Stimulated activated memory B cell treated with anti-CD40 and anti-IgM and Interleukin-4, amounts not matched to agents 10 μg/mL and 1 μg/mL and 100 μg/mL, for 72 hours (primary cell): ENCODE measurements at regions not wholly inside any gene's neighbourhood (a gene's known extent, or its start where the extent isn't known, plus 50 kb on each side); places are given as distances from the start of the nearest gene placed in this dataset.
A peak's percentile ranks its signal among the peaks of the same experiment; 100 is the strongest.
"Not testable (repeated sequence)": the region's sequence is repeated elsewhere in the genome, so short reads cannot be mapped to it uniquely, and the experiment has no call there.

Experiments used
- ATAC-seq: fragments of 150-1000 bp; cut with Tn5 transposase; 2 replicates; pipeline ENCODE4 v1.10.0; 2021
- H3K27ac Mint-ChIP-seq: one replicate; pipeline ENCODE4 v1.8.0; 2022; ENCODE audit warnings: mild to moderate bottlenecking, mixed read lengths
- H3K27me3 Mint-ChIP-seq: one replicate; pipeline ENCODE4 v1.8.0; 2022; ENCODE audit warnings: mixed read lengths
- H3K36me3 Mint-ChIP-seq: one replicate; pipeline ENCODE4 v1.8.0; 2022; ENCODE audit warnings: mixed read lengths
- H3K4me1 Mint-ChIP-seq: one replicate; pipeline ENCODE4 v1.8.0; 2022; ENCODE audit warnings: mixed read lengths
- H3K4me3 Mint-ChIP-seq: one replicate; pipeline ENCODE4 v1.8.0; 2022; ENCODE audit warnings: mild to moderate bottlenecking, moderate library complexity, mixed read lengths
- H3K9me3 Mint-ChIP-seq: one replicate; pipeline ENCODE4 v1.8.0; 2022; ENCODE audit warnings: mixed read lengths

DNA sequence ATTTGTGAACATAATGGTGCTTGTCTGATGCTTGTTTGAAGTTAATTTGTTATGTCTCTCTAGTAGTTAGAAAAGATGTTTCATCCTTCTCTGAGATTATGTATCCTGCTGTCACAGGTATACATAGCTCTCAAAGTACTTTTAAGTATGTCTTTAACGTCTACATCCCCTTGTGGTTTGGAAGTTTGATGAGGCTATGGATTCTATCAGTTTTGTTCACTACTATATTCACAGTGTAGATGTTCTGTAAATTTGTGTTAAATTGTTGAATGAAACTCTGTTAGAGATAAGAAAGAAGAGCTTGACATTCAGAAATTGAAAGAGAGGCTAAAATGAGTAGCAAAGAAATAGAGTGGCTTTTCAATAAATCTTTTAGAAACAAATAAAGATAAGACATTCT is 304.6 kb upstream of the MIR17HG start:
- ATAC-seq: no peak
- H3K27ac Mint-ChIP-seq: no peak overlapping the region
- H3K36me3 Mint-ChIP-seq: no peaks in the 10 kb centered on the region
- no peak overlapping the region for H3K4me3 Mint-ChIP-seq
- H3K4me1 Mint-ChIP-seq: no peaks in the 10 kb centered on the region
- H3K9me3 Mint-ChIP-seq: no peaks in the 10 kb centered on the region
- no peaks in the 10 kb centered on the region for H3K27me3 Mint-ChIP-seq

DNA sequence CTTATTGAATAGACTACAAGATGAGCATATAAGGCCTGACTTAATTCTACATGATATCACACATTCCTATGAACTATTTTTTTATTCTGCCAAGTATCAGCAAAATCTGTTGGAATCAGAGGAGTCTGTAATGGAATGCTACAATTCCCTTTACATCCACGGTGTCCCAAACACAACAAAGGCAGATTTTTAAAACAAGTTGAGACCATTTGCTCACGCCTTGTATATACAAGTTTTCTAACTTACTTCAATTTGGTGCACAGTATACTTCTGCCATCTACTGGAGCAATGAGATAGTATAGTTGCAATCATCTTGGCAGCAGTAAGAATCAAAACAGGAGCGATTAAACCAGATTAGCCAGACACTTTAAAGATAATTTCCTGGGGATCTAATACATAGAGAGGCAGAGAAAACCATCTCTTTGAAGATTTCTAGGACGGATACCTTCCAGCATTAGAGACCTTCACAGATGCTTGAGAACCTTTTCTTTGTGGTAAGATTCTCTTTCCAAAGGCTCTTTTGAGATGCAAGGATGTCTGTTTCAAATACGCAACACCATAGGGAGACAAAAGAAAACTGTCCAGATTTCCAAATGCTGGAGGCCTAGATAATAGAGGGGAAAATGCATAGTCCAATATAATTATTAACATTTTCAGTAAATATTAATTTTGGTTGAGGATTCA is 302.0 kb upstream of the MIR17HG start:
- no peaks in the 10 kb centered on the region for H3K4me1 Mint-ChIP-seq
- ATAC-seq: no peak
- no peak overlapping the region for H3K27ac Mint-ChIP-seq
- H3K9me3 Mint-ChIP-seq: peaks cover 4% of the 10 kb centered on the region
- H3K36me3 Mint-ChIP-seq: no peaks in the 10 kb centered on the region
- H3K27me3 Mint-ChIP-seq: no peaks in the 10 kb centered on the region
- no peak overlapping the region for H3K4me3 Mint-ChIP-seq

DNA sequence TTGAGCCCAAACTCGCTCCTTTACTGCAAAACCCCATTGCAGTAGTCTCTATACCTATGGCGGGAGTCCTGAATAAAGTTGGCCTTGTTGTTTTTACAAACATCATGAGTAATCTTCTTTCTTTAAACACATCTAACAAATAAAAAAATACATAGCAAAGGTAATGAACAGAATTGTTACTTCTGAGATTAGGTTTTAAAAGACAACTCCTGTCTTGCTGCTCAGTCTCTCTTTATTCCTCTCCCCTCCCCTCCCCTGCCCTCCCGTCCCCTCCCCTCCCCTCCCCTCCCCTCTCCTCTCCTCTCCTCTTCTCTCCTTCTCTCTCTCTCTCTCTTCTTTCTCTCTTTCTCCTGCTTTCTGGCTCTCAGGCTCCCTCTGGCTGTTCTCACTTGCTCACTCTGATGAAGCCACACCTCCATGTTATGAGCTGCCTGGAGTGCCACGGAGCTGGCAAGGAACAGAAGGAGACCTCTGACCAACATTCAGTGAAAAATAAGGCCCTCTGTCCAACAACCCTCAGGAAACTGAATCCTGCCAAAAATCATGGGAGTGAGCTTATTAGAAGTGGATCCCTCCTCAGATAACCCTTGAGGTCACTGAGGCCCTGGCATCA is 300.7 kb upstream of the MIR17HG start:
- H3K27me3 Mint-ChIP-seq: no peaks in the 10 kb centered on the region
- ATAC-seq: no peak
- H3K4me3 Mint-ChIP-seq: no peak overlapping the region
- no peaks in the 10 kb centered on the region for H3K36me3 Mint-ChIP-seq
- H3K9me3 Mint-ChIP-seq: peaks cover 4% of the 10 kb centered on the region
- no peak overlapping the region for H3K27ac Mint-ChIP-seq
- no peaks in the 10 kb centered on the region for H3K4me1 Mint-ChIP-seq

DNA sequence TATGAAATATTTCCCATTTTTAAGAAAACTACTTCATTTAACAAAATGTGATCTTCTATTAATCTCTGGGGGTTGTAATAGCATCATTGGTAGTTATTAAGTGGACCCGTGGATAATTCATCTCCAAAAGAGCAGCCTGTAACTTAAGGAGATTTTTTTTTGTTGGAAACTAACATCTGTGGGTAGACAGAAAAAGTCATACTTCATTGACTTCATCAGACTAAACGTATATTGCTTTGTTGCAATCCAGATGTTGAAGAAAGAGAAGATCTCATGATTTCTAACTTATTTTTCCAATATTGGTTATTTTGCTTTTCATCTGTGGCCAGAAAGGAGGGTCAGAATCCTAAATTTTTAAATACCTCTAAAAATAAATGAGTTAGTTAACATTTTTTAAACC is 296.5 kb upstream of the MIR17HG start:
- Mint-ChIP-seq H3K4me1 (no peaks in the 10 kb centered on the region), H3K36me3 (no peaks in the 10 kb centered on the region), H3K9me3 (peaks cover 4% of the 10 kb centered on the region), H3K4me3 (no peak overlapping the region), H3K27ac (no peak overlapping the region), H3K27me3 (no peaks in the 10 kb centered on the region)
- no peak for ATAC-seq

DNA sequence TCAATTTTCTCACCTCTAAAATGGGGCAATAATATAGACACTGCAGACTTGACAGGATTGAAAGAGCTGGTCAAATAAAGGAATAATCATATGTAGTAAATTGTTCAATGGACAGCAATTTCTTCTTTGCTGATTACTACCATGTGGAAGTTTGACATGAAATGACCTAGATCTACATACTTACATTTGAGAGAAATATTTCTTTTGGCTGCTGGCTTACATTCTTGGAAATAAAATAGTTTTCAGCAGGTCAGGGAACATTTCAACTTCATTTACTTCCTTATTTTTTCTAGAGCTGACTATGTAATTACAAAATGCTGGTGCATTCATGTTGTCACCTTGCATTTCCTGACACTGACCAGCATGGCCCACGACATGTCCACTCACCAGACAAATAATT is 294.6 kb upstream of the MIR17HG start:
- no peaks in the 10 kb centered on the region for H3K27me3 Mint-ChIP-seq
- no peaks in the 10 kb centered on the region for H3K4me1 Mint-ChIP-seq
- no peak overlapping the region for H3K27ac Mint-ChIP-seq
- no peaks in the 10 kb centered on the region for H3K36me3 Mint-ChIP-seq
- no peak overlapping the region for H3K4me3 Mint-ChIP-seq
- ATAC-seq: no peak
- H3K9me3 Mint-ChIP-seq: peaks cover 13% of the 10 kb centered on the region

DNA sequence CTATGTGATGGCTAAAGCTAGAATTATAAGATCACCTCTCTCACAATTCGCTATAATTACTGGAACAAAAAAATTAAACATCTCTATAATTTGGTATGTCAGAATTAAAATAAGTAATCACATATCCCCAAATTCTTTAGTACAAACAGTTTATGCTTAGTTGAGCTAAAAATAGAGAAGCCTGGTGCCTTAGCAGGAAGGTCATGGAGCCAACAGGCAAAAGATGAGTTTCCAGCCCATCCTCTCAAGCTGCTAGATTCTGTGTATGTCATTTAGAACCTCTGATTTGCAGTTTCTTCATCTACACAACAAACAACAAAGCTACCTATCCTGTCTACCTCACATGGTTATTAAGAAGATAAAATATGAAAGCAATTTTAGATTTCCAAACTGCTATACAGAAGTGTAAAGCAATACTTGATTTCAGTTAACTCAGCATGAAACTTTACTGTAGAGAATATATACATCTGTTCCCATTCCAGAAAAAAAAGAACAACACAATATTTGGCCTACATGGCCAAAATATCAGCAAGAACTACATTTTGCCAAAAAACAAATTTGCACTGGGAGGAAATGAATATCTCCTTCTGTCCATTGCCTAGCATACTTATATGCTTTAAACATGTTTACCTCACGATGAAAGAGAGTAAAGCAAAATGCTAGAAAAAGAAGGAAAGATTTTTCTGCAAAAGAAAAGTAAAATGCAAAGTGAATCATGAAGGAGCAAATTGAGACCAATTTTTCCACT is 294.0 kb upstream of the MIR17HG start:
- H3K36me3 Mint-ChIP-seq: no peaks in the 10 kb centered on the region
- H3K27me3 Mint-ChIP-seq: no peaks in the 10 kb centered on the region

DNA sequence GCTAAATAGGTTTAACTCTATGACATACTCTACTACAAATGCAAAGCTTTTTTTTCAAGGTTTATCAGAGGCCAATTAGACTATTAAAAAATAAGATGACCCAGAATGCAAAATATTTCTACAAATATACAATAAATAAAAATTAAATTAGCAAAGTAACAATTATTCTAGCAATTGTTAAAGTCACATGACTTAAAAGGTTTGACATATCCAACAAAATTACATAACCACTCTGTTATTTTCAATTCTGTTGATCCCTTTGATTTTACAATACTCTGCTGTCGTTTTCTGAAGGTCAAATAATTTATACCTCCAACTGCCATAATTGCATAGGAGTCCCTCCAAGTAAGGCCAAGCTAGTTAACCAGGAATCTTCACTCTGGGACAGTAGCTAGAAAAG is 292.6 kb upstream of the MIR17HG start:
- no peak for ATAC-seq
- H3K4me3 Mint-ChIP-seq: no peak overlapping the region
- H3K4me1 Mint-ChIP-seq: no peaks in the 10 kb centered on the region
- peaks cover 11% of the 10 kb centered on the region for H3K9me3 Mint-ChIP-seq
- H3K36me3 Mint-ChIP-seq: no peaks in the 10 kb centered on the region
- no peak overlapping the region for H3K27ac Mint-ChIP-seq
- no peaks in the 10 kb centered on the region for H3K27me3 Mint-ChIP-seq

More for the DNA sequence above, 294.0 kb upstream of the MIR17HG start:
- H3K9me3 Mint-ChIP-seq: peaks cover 13% of the 10 kb centered on the region
- no peaks in the 10 kb centered on the region for H3K4me1 Mint-ChIP-seq
- H3K4me3 Mint-ChIP-seq: no peak overlapping the region
- ATAC-seq: no peak
- no peak overlapping the region for H3K27ac Mint-ChIP-seq

DNA sequence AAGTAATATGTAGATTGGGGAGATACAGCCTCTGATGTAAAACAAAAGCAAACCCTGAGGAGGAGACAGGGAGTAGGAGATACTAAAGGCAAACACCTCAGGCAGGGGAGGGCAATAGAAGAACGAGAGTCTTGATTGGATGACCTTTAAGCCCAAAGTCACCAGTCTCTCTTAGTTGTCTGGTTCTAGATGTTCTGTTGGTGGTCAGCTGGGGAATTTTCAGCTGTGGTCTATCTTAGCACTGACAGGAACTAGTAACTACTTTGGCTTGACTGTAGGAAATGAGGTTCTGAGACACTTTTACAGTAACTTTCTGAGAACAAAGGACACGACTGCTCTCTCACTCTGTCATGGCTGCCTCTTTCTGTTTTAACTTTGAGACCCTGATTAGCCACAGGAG is 290.7 kb upstream of the MIR17HG start:
- Mint-ChIP-seq H3K36me3 (no peaks in the 10 kb centered on the region), H3K4me3 (no peak overlapping the region), H3K27me3 (no peaks in the 10 kb centered on the region), H3K9me3 (peaks cover 8% of the 10 kb centered on the region), H3K4me1 (no peaks in the 10 kb centered on the region), H3K27ac (no peak overlapping the region)
- ATAC-seq: peak; percentile 20

DNA sequence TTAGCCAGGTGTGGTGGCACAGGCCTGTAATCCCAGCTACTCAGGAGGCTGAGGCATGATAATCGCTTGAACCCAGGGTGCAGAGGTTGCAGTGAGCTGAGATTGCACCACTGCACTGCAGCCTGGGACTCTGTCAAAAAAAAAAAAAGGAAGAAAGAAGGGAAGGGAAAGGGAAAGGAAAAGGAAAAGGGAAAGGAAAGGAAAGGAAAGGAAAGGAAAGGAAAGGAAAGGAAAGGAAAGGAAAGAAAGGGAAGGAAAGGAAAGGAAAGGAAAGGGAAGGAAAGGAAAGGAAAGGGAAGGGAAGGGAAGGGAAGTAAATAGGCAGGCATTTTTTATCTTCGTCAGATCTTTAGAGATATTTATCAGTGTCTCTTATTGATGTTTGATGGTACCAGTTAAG is 290.0 kb upstream of the MIR17HG start:
- H3K27ac Mint-ChIP-seq, H3K4me3 Mint-ChIP-seq, H3K9me3 Mint-ChIP-seq, H3K27me3 Mint-ChIP-seq, H3K4me1 Mint-ChIP-seq, H3K36me3 Mint-ChIP-seq, ATAC-seq: not testable (repeated sequence)

DNA sequence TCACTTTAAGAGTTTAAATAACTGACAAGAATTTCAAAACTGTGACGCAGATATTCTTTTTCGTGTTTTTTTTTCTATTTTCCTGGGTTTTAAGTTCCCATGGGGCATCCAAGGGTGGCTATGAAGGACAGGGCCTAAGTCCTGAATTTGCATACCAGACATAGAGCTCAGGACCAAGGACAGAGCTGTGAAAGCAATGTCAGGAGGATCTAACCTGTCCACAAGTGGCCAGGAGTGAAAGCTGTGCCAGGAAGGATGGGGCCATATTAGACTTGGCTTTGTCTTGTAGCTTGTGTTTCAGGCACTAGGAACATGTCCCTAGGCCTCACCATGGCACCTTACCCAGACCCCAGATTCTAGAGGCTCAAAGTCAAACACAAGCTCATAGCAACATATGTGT is 289.4 kb upstream of the MIR17HG start:
- no peak overlapping the region for H3K27ac Mint-ChIP-seq
- ATAC-seq: no peak
- H3K27me3 Mint-ChIP-seq: no peaks in the 10 kb centered on the region
- no peak overlapping the region for H3K4me3 Mint-ChIP-seq
- H3K36me3 Mint-ChIP-seq: no peaks in the 10 kb centered on the region
- peaks cover 8% of the 10 kb centered on the region for H3K9me3 Mint-ChIP-seq
- H3K4me1 Mint-ChIP-seq: no peaks in the 10 kb centered on the region

DNA sequence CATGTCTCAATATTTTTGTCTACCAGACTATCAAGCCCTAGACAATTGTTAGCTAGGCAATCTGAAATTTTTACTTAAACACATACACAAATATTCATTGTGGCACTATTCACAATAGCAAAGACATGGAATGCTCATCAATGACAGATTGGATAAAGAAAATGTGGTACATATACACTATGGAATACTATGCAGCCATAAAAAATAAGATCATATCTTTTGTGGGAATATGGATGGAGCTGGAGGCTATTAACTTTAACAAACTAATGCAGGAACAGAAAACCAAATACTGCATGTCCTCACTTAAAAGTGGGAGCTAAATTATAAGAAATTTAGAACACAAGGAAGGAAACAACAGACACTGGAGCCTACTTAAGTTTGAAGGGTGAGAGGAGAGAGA is 288.6 kb upstream of the MIR17HG start:
- H3K27ac Mint-ChIP-seq: no peak overlapping the region
- no peaks in the 10 kb centered on the region for H3K27me3 Mint-ChIP-seq
- no peak for ATAC-seq
- peaks cover 8% of the 10 kb centered on the region for H3K9me3 Mint-ChIP-seq
- no peaks in the 10 kb centered on the region for H3K4me1 Mint-ChIP-seq
- no peaks in the 10 kb centered on the region for H3K36me3 Mint-ChIP-seq
- H3K4me3 Mint-ChIP-seq: no peak overlapping the region

DNA sequence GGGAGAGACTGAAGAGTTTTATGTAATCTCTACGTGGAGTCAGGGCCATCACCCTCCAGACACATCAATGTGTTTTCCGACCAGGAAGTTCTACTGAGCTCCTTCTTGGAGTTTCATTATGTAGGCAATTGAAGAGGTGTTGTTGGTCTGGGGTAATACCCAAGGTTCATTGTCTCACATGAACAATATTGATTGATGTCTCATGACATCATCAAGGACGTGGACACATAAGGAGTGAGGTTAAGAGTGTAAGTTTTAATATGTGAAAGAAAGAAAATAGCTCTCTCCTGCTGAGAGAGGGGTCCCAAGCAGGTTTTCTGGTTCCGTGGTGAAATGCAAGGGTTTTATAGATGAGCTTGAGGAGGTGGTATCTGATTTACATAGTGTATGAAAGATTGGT is 280.7 kb upstream of the MIR17HG start:
- H3K9me3 Mint-ChIP-seq: peaks cover 11% of the 10 kb centered on the region
- no peak overlapping the region for H3K27ac Mint-ChIP-seq
- ATAC-seq: no peak

DNA sequence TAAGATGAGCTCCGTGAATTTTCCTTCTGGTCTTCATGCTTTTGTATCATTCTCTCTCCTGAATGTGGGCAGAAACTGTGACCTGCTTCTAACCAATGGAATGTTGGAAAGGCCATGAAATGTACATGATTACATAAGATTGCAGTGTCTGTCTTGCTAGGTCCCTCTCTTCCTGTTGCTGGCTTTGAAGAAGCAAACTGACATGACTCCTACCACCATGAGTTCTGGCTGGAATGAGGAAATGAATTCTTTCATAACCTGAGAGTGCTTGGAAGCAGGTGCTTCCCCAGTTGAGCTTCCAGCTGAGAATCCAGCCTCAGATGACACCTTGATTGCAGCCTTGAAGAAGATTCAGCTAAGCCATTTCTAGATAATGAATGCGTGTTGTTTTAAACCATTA is 275.0 kb upstream of the MIR17HG start:
- Mint-ChIP-seq H3K27me3 (no peaks in the 10 kb centered on the region), H3K4me3 (no peak overlapping the region), H3K4me1 (no peaks in the 10 kb centered on the region), H3K27ac (no peak overlapping the region), H3K9me3 (peaks cover 3% of the 10 kb centered on the region), H3K36me3 (no peaks in the 10 kb centered on the region)
- ATAC-seq: no peak

More for the DNA sequence above, 280.7 kb upstream of the MIR17HG start:
- no peaks in the 10 kb centered on the region for H3K27me3 Mint-ChIP-seq
- H3K4me3 Mint-ChIP-seq: no peak overlapping the region
- no peaks in the 10 kb centered on the region for H3K4me1 Mint-ChIP-seq
- no peaks in the 10 kb centered on the region for H3K36me3 Mint-ChIP-seq

DNA sequence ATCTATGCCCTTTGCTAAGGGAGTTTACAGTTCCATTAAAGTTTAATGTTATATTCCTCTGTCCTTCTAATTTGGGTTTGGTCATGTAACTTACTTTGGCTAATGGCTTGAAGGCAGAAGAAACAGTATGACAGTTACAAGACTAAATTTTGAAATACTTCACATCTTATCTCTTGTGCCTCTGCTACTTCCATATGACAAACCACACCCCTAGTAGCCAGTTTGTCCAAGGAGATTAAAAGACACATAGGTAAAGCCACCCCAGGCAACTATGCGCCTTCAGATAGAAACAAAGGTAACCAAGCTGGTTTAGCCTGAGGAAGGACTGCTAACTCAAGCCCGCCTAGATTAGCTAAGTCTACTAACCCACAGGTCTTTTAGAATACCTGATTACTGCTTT is 273.4 kb upstream of the MIR17HG start:
- Mint-ChIP-seq H3K27ac (no peak overlapping the region), H3K9me3 (peaks cover 3% of the 10 kb centered on the region), H3K4me3 (no peak overlapping the region), H3K4me1 (no peaks in the 10 kb centered on the region), H3K36me3 (no peaks in the 10 kb centered on the region), H3K27me3 (no peaks in the 10 kb centered on the region)
- no peak for ATAC-seq

DNA sequence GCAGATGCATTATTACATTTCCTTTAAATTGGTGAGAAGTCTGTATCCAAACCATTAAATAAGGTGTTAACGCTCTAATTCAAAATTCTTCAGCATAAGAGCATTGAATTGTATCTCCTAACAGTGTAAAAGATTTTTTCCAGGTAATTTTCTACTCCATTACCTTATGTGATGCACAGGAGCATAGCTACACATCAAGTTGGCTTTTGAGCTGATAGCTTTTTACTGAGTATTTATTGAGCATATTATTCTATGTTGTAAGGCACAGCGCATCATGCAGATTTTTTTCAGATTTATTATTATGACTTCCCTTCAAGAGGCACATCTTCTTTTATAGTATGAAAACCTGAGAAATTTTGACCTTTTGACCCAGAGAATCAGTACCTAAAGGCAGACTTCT is 270.7 kb upstream of the MIR17HG start:
- no peaks in the 10 kb centered on the region for H3K4me1 Mint-ChIP-seq
- peaks cover 3% of the 10 kb centered on the region for H3K9me3 Mint-ChIP-seq
- no peaks in the 10 kb centered on the region for H3K27me3 Mint-ChIP-seq
- no peak overlapping the region for H3K27ac Mint-ChIP-seq
- H3K36me3 Mint-ChIP-seq: no peaks in the 10 kb centered on the region
- no peak for ATAC-seq
- H3K4me3 Mint-ChIP-seq: no peak overlapping the region

DNA sequence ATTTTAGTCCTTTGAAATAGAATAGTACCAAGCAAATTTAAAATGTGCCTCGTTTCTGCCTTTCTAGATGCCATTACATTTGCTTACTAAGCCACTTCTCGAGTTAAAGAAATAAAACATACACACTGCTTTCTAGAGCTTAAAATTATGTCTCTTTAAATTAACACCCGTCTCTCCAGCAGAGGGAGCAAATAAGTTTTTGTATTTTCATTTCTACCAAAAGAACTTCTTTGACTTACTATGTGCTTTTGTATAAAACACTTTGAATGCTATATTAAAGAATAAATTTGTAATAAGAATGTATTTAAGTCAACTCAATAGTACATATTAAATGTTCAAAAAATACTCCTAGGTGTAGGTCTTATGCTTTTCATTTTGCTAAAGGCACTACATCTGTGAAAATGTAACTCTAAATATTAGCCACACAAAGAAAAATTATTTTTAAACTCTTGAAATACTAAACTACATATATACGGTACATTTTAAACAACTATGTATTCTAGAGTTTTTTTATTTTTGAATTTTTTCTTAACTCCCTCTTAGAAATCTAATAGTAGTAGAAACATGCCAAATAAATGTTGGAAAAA is 269.3 kb upstream of the MIR17HG start:
- Mint-ChIP-seq H3K9me3 (peaks cover 3% of the 10 kb centered on the region), H3K4me1 (no peaks in the 10 kb centered on the region), H3K27ac (no peak overlapping the region), H3K4me3 (no peak overlapping the region), H3K27me3 (no peaks in the 10 kb centered on the region), H3K36me3 (no peaks in the 10 kb centered on the region)
- no peak for ATAC-seq
